ENCODE measurements at regions not wholly inside any gene's neighbourhood (a gene's known extent, or its start where the extent isn't known, plus 50 kb on each side); places are given as distances from the start of the nearest gene placed in this dataset.

- TF ChIP-seq POLR2A (IDR thresholded peaks at IDR 0.05) (no peak), CTCF (IDR thresholded peaks at IDR 0.05) (no peak)
- no peaks in the 10 kb centered on the region for H3K9me3 ChIP-seq
- no peak overlapping the region for H3K4me3 ChIP-seq
- peaks cover 7% of the 10 kb centered on the region for H3K4me1 ChIP-seq
- DNase-seq = peak in 1 of 4 donors; percentile 8
- no peaks in the 10 kb centered on the region for H3K27me3 ChIP-seq
- intact Hi-C loops (cut with DNase I) = no loop called here
- no peak overlapping the region for H3K27ac ChIP-seq
- 40 to 49% methylated on average over 12 of the region's 12 CpGs for WGBS, 2 donors
- H3K36me3 ChIP-seq (replicated peaks in 1 of 2; ENCODE audit: insufficient read depth in 1 of 2, low read depth in 2 of 2) = no peaks in the 10 kb centered on the region
- no peak for ATAC-seq
These were observed 173.1 kb downstream of the UXS1 start for GRCh38 chr2:106020821-106021661.

- H3K27ac ChIP-seq = no peak overlapping the region
- TF ChIP-seq POLR2A (IDR thresholded peaks at IDR 0.05) = no peak
- no peak for TF ChIP-seq CTCF (IDR thresholded peaks at IDR 0.05)
- intact Hi-C loops (cut with DNase I) = no loop called here
- H3K27me3 ChIP-seq = no peaks in the 10 kb centered on the region
- ATAC-seq (no peak), DNase-seq (peak in 1 of 4 donors; percentile 7)
- H3K4me1 ChIP-seq = peaks cover 7% of the 10 kb centered on the region
- no peaks in the 10 kb centered on the region for H3K9me3 ChIP-seq
- H3K4me3 ChIP-seq = no peak overlapping the region
- H3K36me3 ChIP-seq (replicated peaks in 1 of 2; ENCODE audit: insufficient read depth in 1 of 2, low read depth in 2 of 2) = no peaks in the 10 kb centered on the region
- 41 to 58% methylated on average over 4 of the region's 4 CpGs for whole genome bisulfite sequencing, 2 donors
These were observed 174.1 kb downstream of the UXS1 start for GRCh38 chr2:106020032-106020431.

DNA sequence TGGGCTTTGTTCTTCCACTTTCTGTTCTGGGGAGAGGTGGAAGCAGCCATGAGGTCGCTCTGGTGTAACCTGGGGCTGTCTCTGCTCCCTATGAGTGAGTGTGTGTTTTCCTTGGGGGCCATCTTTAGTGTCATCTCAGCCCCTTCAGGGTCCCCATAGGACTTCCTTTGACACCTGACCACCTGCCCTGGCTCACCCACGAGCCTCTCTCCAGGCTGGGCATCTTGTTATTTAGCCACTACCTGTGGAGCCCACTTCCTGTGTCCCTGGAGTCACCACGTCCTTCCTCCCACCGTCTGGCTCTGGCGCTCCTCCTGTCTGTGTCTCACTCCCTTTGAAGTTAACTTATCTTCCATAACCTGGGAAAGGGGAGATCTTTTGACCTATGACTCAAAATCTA lies 176.0 kb downstream of the UXS1 start:
- no peak overlapping the region for H3K4me3 ChIP-seq
- no peak overlapping the region for H3K27ac ChIP-seq
- ATAC-seq (no peak), DNase-seq (no peak)
- H3K9me3 ChIP-seq = no peaks in the 10 kb centered on the region
- no peak for TF ChIP-seq CTCF (IDR thresholded peaks at IDR 0.05)
- peaks cover 7% of the 10 kb centered on the region for H3K4me1 ChIP-seq
- H3K36me3 ChIP-seq (replicated peaks in 1 of 2; ENCODE audit: insufficient read depth in 1 of 2, low read depth in 2 of 2) = no peaks in the 10 kb centered on the region
- no peaks in the 10 kb centered on the region for H3K27me3 ChIP-seq
- 54 to 62% methylated on average over 5 of the region's 5 CpGs for WGBS, 2 donors
- intact Hi-C loops (cut with DNase I) = no loop called here

DNA sequence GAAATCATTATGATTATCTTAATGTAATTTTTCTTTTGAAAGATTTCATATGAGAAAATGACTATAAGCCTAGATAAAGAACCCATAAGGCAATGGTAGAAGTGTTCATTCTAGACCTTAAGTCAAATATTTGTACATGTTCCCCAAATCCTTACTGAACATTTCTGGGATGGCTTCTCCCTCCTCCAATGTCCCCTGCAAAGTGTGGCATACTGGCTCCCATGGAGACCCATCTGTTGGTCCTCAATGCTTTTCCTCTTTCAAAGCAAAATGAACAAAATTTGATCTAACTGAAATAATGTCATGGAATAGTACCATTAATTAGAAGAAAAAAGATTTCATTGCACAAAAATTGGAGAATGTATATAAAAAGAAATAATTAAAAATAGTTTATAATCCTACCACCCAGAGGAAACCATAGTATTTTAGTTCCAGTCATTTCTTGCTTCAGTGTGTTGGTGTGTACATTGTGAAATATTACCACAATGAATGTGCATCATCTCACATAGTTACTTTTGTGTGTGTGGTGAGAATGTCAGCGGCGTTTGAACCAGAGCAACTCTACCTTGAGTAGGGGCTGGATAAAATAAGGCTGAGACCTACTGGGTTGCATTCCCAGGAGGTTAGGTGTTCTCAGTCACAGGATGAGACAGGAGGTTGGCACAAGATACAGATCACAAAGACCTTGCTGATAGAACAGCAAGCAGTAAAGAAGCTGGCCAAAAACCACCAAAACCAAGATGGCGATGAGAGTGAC lies 181.3 kb downstream of the UXS1 start:
- Histone ChIP-seq H3K9me3 (peaks cover 0 to 2% (median 0%) of the 10 kb centered on the region in 3 donors), H3K4me3 (no peak overlapping the region), H3K27ac (no peak overlapping the region), H3K4me1 (no peaks in the 10 kb centered on the region), H3K27me3 (no peaks in the 10 kb centered on the region), H3K36me3 (replicated peaks in 1 of 2; ENCODE audit: insufficient read depth in 1 of 2, low read depth in 2 of 2) (no peaks in the 10 kb centered on the region)
- 81 to 92% methylated on average over 3 of the region's 3 CpGs for WGBS, 2 donors
- intact Hi-C loops (cut with DNase I) = no loop called here
- ATAC-seq (no peak), DNase-seq (no peak)
- no peak for TF ChIP-seq CTCF (IDR thresholded peaks at IDR 0.05)
- no peak for TF ChIP-seq POLR2A (IDR thresholded peaks at IDR 0.05)
